Suppressor macrophage treated with lipopolysaccharide for 4 hours (primary cell): ENCODE measurements at regions not wholly inside any gene's neighbourhood (a gene's known extent, or its start where the extent isn't known, plus 50 kb on each side); places are given as distances from the start of the nearest gene placed in this dataset.
A peak's percentile ranks its signal among the peaks of the same experiment; 100 is the strongest.

Experiments
- DNase-seq: peaks from one replicate; pipeline ENCODE4 v3.0.0-alpha.2; 2020

- DNase-seq: no peak
Observed at GRCh38 chr11:29336727-29337575, 679.9 kb downstream of the KCNA4 start.

- DNase-seq: no peak
Observed at GRCh38 chr11:29334776-29335130, 682.1 kb downstream of the KCNA4 start.

DNA sequence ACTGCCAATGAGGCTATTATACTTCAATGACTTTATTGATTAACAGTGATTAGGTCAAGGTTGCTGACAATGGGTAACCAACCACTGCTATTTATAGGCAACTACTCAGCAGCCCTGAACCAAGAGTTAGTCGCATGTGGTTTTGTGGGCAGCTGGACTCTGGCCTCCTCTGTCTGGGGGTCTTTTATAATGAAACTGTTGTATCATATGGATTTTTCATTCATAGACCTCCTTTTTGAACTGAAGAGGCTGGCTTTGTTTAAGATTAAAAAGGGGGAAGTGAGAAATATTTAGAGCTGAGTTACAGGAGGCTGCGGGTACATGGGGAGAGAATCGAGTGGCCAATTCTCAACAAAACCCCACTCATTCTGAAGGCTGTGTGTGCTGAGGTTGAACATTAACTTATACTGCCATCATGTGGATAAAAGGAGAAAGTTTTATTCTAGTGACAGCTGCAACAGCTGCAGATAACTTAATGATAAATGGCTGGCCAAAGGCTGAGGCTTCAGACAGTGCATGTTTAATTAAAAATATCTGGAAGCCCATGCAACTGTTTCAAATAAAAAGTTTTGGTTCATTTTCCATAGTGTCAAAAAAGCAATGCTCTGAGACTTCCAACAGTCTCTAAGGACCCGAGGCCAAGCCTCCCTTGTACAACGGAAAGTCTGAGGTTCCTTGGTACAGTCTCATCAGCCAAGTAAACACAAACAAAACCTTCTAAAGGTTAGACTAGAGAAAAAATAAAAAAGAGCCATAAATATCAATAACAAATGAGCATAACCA, 682.6 kb downstream of the KCNA4 start:
- DNase-seq: peak; percentile 5

- DNase-seq: no peak
Observed at GRCh38 chr11:29331451-29332010, 685.3 kb downstream of the KCNA4 start.

GRCh38 chr11:29328961-29329441, 687.8 kb downstream of the KCNA4 start:
- no peak for DNase-seq

GRCh38 chr11:29327891-29328290, 688.9 kb downstream of the KCNA4 start:
- DNase-seq: no peak

GRCh38 chr11:29326757-29327156, 690.1 kb downstream of the KCNA4 start:
- no peak for DNase-seq

GRCh38 chr11:29324328-29324727, 692.5 kb downstream of the KCNA4 start:
- no peak for DNase-seq

DNA sequence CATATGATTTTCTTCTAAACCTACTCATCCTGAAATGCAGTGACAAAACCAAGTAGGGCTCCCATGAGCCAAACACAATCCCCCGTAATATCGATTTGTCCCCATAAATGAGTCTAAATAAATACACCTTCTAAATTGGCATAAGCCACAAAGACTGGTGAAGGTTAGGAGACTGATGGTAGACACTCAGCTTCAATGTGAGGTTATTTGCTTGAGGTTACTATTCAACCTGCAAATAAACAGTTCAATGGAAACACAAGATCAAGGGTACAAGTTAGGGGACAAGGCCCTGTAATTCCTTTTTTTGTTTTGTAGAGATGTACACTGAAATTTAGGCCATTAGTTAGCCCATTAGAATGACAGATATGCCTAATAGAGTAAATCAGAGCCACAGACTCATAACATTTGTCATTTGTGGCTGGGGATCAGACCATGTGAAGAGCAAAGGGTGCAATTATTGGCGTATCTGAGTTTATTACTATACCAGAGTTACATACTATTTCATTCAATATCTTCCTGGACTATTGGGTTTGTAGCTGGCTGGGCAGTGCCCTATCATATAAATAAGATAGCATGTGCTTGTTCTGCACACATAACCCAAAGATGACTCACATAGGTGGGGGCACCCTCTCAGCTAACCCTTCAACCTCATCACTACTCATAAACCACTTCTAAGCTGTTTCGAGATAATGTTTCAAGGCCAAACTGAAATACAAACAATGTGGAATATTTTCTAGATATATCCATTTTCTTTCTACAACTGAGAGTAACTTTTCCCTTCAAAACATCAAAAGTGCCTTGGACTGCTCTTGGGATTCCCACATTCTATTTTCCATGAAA, 695.3 kb downstream of the KCNA4 start:
- no peak for DNase-seq

- no peak for DNase-seq
Observed at GRCh38 chr11:29320196-29320595, 696.6 kb downstream of the KCNA4 start.

- no peak for DNase-seq
Observed at GRCh38 chr11:29319210-29319609, 697.6 kb downstream of the KCNA4 start.

DNA sequence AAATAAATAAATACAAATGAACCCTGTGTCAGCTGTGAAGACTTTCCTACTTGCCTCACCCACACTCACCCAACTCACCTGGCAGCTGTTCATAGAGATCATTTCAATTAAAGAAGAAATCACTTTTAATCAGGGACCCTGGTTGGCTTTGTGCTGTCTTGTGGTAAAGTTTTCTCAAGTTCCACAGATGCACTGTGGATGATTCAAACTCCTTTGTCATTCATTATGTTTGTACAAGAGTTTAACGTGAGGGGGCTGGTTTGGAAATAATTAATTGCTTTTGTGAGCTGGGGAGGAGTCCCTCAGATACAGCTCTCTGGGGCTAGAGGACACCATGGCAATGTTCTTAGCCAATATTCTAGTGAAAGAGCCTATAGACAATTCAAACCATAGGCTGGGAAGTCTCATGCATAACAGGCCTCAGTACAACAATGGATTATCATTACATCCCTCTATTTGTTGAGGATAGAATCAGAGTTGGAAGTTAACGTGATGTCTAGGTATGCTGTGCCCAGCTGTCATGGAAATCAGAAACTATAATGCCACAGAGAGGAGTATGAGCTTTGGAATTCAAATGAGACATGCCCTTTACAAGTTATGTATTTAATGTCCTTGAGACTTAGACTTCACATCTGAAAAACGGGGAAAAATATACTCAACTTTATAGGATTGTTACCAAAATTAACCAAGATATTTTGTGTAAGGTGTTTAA, 698.5 kb downstream of the KCNA4 start:
- DNase-seq: no peak

GRCh38 chr11:29317694-29318093, 699.1 kb downstream of the KCNA4 start:
- no peak for DNase-seq

DNA sequence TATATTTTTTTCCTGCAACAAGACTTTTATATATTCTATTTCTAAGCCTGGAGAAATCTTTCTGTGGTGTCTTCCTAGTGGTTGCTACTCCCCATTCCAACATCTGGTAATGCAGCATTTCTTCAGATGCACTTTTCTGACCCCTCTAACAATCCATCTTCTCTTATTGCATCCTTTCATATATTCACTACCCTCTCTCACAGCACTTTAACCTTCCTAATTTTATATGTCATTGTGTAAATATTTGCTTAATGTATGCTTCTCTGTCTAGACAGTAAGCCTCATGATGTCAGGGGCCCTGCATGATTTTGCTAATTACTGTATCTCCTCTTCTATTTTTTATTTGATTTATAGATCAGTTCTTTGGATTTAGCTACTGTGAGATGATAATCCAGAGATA, 701.6 kb downstream of the KCNA4 start:
- no peak for DNase-seq

DNA sequence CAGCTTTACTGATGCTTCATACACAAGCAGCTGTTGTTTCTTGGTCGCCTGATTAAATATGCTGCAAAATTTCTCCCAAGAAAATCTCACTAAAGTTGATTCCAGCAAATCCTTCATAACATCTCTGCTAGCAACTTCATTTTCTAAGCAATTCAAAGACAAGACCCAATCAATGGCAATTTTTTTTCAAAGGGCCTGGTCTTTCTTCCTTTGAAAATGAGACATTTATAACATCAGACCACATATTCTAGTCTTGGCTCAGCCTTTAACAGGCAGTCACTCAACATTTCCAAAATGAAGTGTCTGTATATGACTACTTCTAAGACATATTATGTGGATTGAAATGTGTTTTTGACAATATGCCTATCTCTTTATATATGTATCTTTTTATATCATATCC, 702.6 kb downstream of the KCNA4 start:
- no peak for DNase-seq

DNA sequence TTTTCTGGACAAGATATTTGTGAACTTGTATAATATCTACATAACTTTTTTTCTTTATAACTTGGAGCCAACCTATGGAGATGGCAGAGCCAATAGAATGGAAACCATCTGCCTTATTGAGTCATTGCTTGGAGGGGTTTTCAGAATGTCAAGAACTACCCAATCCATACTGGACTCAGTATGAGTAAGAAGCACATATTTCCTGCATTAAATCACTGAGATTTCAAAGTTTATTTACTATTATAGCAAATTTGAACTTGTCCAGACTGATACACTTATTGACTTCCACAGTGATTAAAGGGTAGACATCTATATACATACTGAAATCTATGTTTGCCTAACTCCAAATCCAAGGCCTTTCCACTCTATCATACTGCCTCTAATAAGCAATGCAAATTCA, 704.0 kb downstream of the KCNA4 start:
- DNase-seq: no peak

GRCh38 chr11:29310725-29311342, 706.0 kb downstream of the KCNA4 start:
- DNase-seq: no peak

- DNase-seq: no peak
Observed at GRCh38 chr11:29309992-29310391, 706.8 kb downstream of the KCNA4 start.

- no peak for DNase-seq
Observed at GRCh38 chr11:29306527-29306926, 710.3 kb downstream of the KCNA4 start.

GRCh38 chr11:29305456-29306232, 711.2 kb downstream of the KCNA4 start:
- no peak for DNase-seq

- DNase-seq: no peak
Observed at GRCh38 chr11:29300420-29300819, 716.4 kb downstream of the KCNA4 start.
